Caco-2 (cell line): ENCODE measurements at regions not wholly inside any gene's neighbourhood (a gene's known extent, or its start where the extent isn't known, plus 50 kb on each side); places are given as distances from the start of the nearest gene placed in this dataset.

Source experiments
- BruUV-seq: library from RNA; stranded (reverse); fragments of 400-500 nt; replicated peaks from 2 replicates; lab custom pipeline; 2021; lab: Mats Ljungman, UMichigan
- CTCF ChIA-PET: fragments of 300-600 bp; sonication (Branson Sonifier 250); formaldehyde crosslinking; loops from one replicate; lab custom pipeline; 2022; ENCODE audit warnings: antibody characterized with exemption; lab: Charles Lee
- POLR2A ChIA-PET: fragments of 300-600 bp; sonication (Branson Sonifier 250); formaldehyde crosslinking; loops from one replicate; lab custom pipeline; 2022; ENCODE audit warnings: antibody characterized with exemption; lab: Charles Lee
- DNase-seq, 2 experiments: peaks; one replicate each; pipeline versions ENCODE4 v3.0.0 to v3.0.0-alpha.2; 2020 to 2022
- H3K27me3 ChIP-seq: replicated peaks from 2 replicates; pipeline ENCODE4 v1.6.0; 2011; ENCODE audit warnings: low read length; ENCODE audit not compliant: control insufficient read depth, insufficient read depth
- H3K36me3 ChIP-seq: 2 replicates; pipeline ENCODE4 v1.5.1; 2011; ENCODE audit warnings: low read length; ENCODE audit not compliant: control insufficient read depth, insufficient read depth
- H3K4me1 ChIP-seq: fragments of 250-450 bp; sonication (Bioruptor Pico); 2 replicates; pipeline ENCODE4 v1.5.1; 2020; ENCODE audit warnings: mild to moderate bottlenecking
- H3K4me3 ChIP-seq: 2 replicates; pipeline ENCODE4 v1.5.1; 2011; ENCODE audit warnings: low read depth, mild to moderate bottlenecking, control low read depth, low read length
- H3K9me3 ChIP-seq: fragments of 250-450 bp; sonication (Bioruptor Pico); 2 replicates; pipeline ENCODE4 v1.5.1; 2020; ENCODE audit warnings: mild to moderate bottlenecking, moderate library complexity
- H3K27ac Mint-ChIP-seq: one replicate; pipeline ENCODE4 v1.8.0; 2022; ENCODE audit warnings: mixed read lengths; ENCODE audit not compliant: unreplicated experiment
- H3K27me3 Mint-ChIP-seq: one replicate; pipeline ENCODE4 v1.8.0; 2022; ENCODE audit warnings: mixed read lengths; ENCODE audit not compliant: insufficient read depth, unreplicated experiment
- H3K36me3 Mint-ChIP-seq: one replicate; pipeline ENCODE4 v1.8.0; 2022; ENCODE audit warnings: mild to moderate bottlenecking, mixed read lengths; ENCODE audit not compliant: insufficient read depth, unreplicated experiment
- H3K4me1 Mint-ChIP-seq: one replicate; pipeline ENCODE4 v1.8.0; 2022; ENCODE audit warnings: low read depth, mixed read lengths; ENCODE audit not compliant: unreplicated experiment
- H3K4me3 Mint-ChIP-seq: one replicate; pipeline ENCODE4 v1.8.0; 2022; ENCODE audit warnings: mild to moderate bottlenecking, moderate library complexity, mixed read lengths; ENCODE audit not compliant: unreplicated experiment
- H3K9me3 Mint-ChIP-seq: one replicate; pipeline ENCODE4 v1.8.0; 2022; ENCODE audit warnings: mixed read lengths; ENCODE audit not compliant: unreplicated experiment
- CTCF ChIP-seq, 2 experiments: fragments of 200-600 bp in 1 of 2; IDR thresholded peaks; 1 replicate in 1 of 2; 2 replicates in 1 of 2; pipeline versions ENCODE4 v1.5.1 to v1.8.0; 2011 to 2022; ENCODE audit warnings: antibody characterized with exemption in 1 of 2, control low read depth in 1 of 2, inconsistent platforms in 1 of 2, low read depth in 1 of 2, low read length in 1 of 2, mild to moderate bottlenecking in 1 of 2, moderate library complexity in 1 of 2; ENCODE audit not compliant: insufficient read depth in 1 of 2, severe bottlenecking in 1 of 2, unreplicated experiment in 1 of 2
- intact Hi-C: fragments of 100-400 bp; cut with micrococcal nuclease; formaldehyde crosslinking; loops from one replicate; pipeline ENCODE4 v1.10.0; 2022; ENCODE audit not compliant: unreplicated experiment

- no TSS peak for BruUV-seq
- Histone ChIP-seq H3K27me3 (no peaks in the 10 kb centered on the region), H3K4me1 (no peaks in the 10 kb centered on the region; the same call in 1 of the 2 replicates), H3K36me3 (no peaks in the 10 kb centered on the region), H3K9me3 (no peaks in the 10 kb centered on the region), H3K4me3 (no peak overlapping the region)
- ChIA-PET POLR2A (no interaction called here), CTCF (no interaction called here)
- no peak for DNase-seq
- no peak for TF ChIP-seq CTCF (IDR thresholded peaks at IDR 0.05; ENCODE audit: insufficient read depth in 1 of 2, low read depth in 1 of 2, low read length in 1 of 2, severe bottlenecking in 1 of 2, unreplicated experiment in 1 of 2)
- Mint-ChIP-seq H3K27me3 (no peaks in the 10 kb centered on the region), H3K36me3 (no peaks in the 10 kb centered on the region), H3K9me3 (no peaks in the 10 kb centered on the region), H3K27ac (no peak overlapping the region), H3K4me3 (no peak overlapping the region), H3K4me1 (peaks cover 2% of the 10 kb centered on the region)
- intact Hi-C loops: no loop called here
Observed at GRCh38 chr2:215659650-215660049, 223.8 kb upstream of the FN1 start.

- H3K27ac Mint-ChIP-seq: no peak overlapping the region
Observed at GRCh38 chr2:215658635-215659305, 222.9 kb upstream of the FN1 start.

GRCh38 chr2:215657844-215658243 is 222.0 kb upstream of the FN1 start:
- no peak for DNase-seq
- Histone ChIP-seq H3K27me3 (no peaks in the 10 kb centered on the region), H3K4me3 (no peak overlapping the region), H3K9me3 (no peaks in the 10 kb centered on the region), H3K4me1 (no peaks in the 10 kb centered on the region; the same call in 1 of the 2 replicates), H3K36me3 (no peaks in the 10 kb centered on the region)
- TF ChIP-seq CTCF (IDR thresholded peaks at IDR 0.05; ENCODE audit: insufficient read depth in 1 of 2, low read depth in 1 of 2, low read length in 1 of 2, severe bottlenecking in 1 of 2, unreplicated experiment in 1 of 2): no peak
- intact Hi-C loops: no loop called here
- Mint-ChIP-seq H3K36me3 (no peaks in the 10 kb centered on the region), H3K9me3 (no peaks in the 10 kb centered on the region), H3K27ac (no peak overlapping the region), H3K27me3 (no peaks in the 10 kb centered on the region), H3K4me3 (no peak overlapping the region), H3K4me1 (peaks cover 14% of the 10 kb centered on the region)
- CTCF ChIA-PET: no interaction called here
- BruUV-seq: no TSS peak
- POLR2A ChIA-PET: no interaction called here

More at GRCh38 chr2:215658635-215659305, 222.9 kb upstream of the FN1 start:
- Histone ChIP-seq H3K4me1 (no peaks in the 10 kb centered on the region; the same call in 1 of the 2 replicates), H3K27me3 (no peaks in the 10 kb centered on the region), H3K4me3 (no peak overlapping the region), H3K9me3 (no peaks in the 10 kb centered on the region), H3K36me3 (no peaks in the 10 kb centered on the region)
- Mint-ChIP-seq H3K9me3 (no peaks in the 10 kb centered on the region), H3K4me3 (no peak overlapping the region), H3K27me3 (no peaks in the 10 kb centered on the region), H3K36me3 (no peaks in the 10 kb centered on the region), H3K4me1 (peaks cover 10% of the 10 kb centered on the region)
- no peak for DNase-seq
- CTCF ChIA-PET: no interaction called here
- BruUV-seq: no TSS peak
- TF ChIP-seq CTCF (IDR thresholded peaks at IDR 0.05; ENCODE audit: insufficient read depth in 1 of 2, low read depth in 1 of 2, low read length in 1 of 2, severe bottlenecking in 1 of 2, unreplicated experiment in 1 of 2): no peak
- intact Hi-C loops: no loop called here
- POLR2A ChIA-PET: no interaction called here
